ENCODE measurements at regions not wholly inside any gene's neighbourhood (a gene's known extent, or its start where the extent isn't known, plus 50 kb on each side); places are given as distances from the start of the nearest gene placed in this dataset.
A peak's percentile ranks its signal among the peaks of the same experiment; 100 is the strongest.
"Not testable (repeated sequence)": the region's sequence is repeated elsewhere in the genome, so short reads cannot be mapped to it uniquely, and the experiment has no call there.

DNA sequence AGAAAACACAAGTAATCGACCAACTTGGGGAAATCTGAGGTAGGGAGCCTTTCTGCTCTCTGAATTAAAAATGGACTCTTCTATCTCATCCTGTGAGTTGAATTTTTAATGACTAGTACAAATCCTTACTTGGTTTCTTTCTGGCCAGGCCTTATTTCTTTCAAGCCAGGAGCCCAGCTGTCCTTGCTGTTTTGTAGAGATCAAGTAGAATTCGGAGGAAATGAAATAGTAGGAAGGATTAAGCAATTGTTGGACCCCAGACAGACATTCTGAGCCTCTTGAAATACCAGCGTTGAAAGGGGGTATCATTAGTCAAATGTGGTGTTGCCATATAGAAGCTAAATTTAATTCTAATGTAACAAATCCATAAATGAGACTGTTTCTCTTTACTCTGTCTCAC is 53.7 kb upstream of the SMIM15 start:
- FAIRE-seq (no peak), DNase-seq (ENCODE audit: low spot score) (no peak)

DNA sequence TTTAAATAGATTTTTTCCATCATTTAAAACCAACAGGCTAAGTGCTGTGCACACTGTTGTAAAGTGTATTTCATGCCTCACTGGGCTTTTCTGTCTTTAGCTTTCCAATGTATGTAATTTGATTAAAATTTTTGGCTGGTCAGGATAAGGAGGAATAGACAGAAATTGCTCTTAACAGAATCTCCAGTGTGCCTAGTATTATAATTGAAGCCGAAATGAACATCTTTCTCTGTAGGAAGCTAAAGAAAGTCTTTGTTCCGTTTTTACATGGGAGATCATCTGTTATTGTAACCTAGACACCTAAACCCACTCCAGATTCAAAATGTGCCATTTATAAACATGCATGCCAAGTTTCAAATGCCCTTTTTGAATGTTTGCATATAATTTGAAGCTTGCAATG is 54.5 kb upstream of the SMIM15 start:
- DNase-seq (ENCODE audit: low spot score): no peak
- FAIRE-seq: no peak

DNA sequence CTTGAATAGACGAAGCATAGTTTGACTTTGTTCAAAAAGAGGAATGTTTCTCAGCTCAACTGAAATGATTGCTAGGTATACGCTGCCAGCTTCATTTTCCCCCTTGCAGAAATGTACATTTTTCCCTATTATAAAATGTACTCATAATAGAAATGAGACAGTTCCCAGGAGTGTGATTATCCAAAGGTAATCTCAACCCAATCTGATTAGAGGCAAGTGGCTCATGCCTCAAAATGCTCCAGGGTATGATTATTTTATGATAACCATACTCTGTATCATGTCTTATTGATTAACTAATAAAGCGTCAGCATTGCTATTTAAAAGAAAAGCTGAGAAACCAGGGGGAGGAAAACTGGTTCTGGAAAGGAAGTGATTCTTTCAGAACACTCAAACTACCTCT is 54.9 kb upstream of the SMIM15 start:
- no peak for DNase-seq (ENCODE audit: low spot score)
- FAIRE-seq: no peak

DNA sequence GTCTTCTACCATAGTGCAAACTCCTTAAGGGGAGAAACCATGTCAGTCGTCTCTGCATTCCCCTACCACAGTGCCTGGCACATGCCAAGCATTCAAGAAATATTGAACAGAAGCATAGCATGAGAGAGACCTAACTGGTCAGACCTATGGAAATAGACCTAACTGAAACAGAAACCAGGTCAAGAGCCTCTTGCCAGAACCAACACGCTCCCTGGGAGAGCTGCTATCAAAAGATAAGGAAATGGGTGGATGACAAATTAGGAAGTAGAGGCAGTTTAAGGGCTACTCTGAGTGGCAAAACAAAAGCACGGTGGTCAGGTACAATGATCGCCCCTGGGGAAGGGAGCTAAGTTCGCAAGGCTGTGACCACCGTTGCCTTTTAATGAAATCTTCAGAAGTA is 66.0 kb upstream of the SMIM15 start:
- FAIRE-seq: no peak
- no peak for DNase-seq (ENCODE audit: low spot score)

DNA sequence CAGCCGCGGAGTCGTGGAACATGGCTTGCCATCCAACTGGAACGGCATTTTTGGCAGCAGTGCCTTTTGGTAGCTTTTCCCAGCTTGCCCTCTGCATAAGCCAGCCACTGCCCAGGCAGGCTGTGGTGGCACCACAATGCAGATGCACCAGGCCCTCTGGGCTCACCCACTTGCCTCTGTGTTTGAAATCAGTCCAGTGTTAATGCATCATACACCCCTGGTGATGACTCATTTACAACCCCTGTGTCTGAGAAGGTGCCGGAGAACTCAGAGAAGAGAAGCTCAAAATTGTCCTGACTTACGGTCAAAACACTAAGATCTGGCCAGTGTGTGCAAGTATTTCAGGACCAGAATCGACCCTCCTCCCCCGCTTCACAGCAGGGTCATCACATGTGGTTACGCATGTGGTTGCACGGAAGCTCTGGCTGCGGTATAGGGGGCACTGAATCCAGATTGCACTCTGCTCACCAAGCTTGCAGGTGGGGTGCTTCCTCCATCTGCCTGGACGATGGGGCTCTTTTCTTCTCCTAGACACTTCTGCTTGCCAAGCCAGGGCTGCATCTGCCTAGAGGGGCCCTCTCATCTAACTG is 66.5 kb upstream of the SMIM15 start:
- peak; percentile 68 for FAIRE-seq
- peak; percentile 53 for DNase-seq (ENCODE audit: low spot score)

DNA sequence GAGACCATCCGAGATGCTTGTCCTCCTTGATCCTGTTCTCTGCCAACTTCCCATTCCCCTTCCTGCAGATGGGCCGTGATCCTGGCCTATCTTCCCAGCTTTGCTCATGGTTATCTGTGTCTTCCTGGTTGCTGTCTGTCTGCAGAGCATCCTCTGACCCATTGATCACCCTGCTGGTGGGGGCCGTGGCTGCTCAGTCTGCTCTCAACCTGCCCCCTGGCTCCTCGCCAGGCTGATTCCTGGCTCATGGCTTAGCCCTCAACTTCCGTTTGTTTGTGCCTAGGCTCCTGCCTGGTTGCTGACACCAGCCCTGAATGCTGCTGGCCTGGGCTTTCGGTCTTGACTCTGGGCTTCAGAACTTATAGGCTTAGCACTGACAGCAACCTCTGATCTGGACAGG is 67.1 kb upstream of the SMIM15 start:
- DNase-seq (ENCODE audit: low spot score) (peak; percentile 20), FAIRE-seq (no peak)

DNA sequence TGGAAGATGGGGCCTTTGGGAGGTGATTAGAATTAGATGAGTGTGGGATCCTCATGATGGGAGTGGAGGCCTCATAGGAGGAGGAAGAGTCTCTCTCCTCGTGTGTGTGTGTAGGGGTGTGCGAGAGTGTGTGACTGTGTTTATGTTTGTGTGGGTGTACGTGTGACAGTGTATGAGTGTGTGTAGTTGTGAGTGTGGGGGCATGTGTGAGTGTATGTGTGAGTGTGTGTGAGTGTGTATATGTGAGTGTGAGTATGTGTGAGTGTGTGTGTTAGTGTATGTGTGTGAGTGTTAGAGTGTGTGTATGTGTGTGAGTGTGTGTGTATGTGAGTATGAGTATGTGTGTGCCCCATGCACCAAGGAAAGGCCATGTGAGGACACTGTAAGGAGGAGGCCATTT is 68.2 kb upstream of the SMIM15 start:
- FAIRE-seq (peak; percentile 97), DNase-seq (ENCODE audit: low spot score) (no peak)

DNA sequence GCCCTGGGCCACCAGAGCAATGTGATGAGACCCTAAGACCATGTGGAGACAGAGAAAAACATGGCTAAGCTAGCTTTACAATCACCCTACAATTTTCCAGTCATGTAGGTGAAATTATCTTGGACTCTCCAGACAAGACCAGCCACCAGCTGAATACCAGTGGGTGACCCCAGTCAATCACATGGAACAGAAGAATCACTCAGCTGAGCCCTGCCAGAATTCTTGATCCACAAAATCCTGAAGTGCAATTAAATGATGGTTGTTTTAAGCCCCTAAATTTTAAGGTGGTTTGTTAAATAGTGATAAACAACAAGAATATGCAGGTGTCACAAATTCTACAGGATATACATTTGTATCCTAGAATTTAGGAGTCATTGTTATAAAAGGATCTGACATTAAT is 69.5 kb upstream of the SMIM15 start:
- DNase-seq (ENCODE audit: low spot score) (no peak), FAIRE-seq (no peak)

DNA sequence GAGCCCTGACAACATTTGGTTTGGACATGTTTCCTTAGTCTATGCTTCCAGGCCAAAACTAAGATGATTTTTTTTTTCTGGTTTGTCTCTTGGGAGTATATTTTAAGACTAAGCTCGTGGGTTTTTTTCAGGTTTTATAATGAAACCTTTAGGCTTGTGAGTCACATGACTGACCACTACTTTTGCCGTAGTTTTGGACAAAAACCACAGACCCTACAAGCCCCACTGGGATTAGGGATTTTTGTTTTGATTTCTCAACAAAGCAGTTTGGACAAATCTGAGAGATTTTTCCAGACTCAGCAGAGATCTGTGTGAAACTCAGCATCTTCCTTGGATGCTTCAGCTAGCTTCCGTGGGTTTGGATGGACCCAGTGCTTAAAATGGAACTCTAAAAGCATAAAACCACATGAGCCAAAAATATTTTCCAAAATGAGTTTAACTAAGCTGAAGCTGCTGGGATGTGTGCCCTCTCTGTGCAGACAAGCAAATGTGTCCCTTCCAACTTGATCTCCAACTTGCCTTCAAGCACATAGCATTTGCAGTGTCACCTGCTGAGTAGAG is 70.3 kb upstream of the SMIM15 start:
- no peak for DNase-seq (ENCODE audit: low spot score)
- FAIRE-seq: no peak

DNA sequence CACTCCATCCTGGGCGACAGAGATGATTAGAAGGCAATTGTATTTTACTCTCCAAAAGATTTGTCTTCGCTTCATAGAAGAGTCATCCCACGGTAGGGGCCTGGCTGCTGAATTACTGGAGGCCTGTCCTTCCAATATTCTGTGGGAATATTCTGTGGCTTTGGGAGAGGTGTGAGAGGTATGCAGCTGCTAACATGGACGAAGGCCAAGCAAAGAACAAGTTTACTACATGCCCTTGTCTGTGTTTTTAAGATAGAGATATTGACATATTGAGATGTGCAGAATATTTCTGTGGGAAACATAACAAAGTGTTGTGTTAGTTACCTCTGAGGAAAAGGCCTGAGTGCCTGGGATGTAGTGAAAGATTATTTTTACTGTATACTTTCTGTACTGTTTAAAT is 71.8 kb upstream of the SMIM15 start:
- FAIRE-seq (no peak), DNase-seq (ENCODE audit: low spot score) (no peak)

DNA sequence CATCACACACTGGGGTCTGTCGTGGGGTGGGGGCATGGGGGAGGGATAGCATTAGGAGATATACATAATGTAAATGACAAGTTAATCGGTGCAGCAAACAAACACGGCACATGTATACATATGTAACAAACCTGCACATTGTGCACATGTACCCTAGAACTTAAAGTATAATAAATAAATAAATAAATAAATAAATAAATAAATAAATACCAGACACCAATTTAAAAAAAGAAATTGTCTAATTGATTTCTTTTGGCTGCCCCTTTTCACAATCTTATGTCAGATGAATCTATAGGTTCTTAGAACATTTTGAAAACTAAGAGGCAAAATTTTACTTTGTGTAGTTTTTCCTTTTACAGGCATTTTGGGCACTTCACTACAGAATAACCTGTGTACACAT is 74.4 kb upstream of the SMIM15 start:
- FAIRE-seq; DNase-seq (ENCODE audit: low spot score): not testable (repeated sequence)

DNA sequence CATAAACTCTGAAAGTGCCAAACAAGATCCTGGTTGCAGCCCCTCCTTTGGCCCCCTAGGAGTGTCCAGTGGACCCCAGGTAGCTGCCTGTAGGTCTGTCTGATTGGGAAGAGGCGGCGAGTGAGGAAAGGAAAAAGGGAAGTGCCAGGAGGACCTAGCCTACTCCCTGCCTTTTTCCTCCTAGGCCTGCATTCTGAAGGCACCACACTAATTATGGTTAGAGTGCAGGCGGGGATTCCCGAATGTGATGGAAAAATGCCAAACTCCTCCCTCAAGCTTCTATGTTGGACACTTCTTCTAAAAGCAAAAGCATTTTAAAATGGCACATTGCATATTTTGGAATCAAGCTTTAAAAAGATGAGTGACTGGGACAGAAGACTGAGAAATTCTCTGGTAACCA is 83.2 kb upstream of the SMIM15 start:
- FAIRE-seq: no peak
- no peak for DNase-seq (ENCODE audit: low spot score)

DNA sequence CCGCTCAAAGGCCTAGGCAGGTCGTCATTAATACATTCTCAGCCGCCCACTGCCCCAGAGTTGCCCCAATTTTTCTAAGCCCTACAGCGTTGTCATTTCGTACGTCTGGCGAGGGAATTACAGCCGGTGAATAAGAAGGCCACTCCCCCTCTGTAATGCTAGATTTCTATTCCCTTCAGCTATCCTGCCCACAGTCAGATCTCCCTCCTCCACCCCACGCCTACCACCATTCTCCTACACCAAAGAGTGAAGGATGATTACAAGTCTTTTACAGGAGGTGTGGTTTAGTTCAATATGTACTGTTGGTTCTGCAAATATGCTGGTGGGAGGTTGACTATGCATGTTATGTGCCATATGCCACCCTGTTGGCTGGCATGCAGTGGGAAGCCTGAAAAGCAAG is 83.7 kb upstream of the SMIM15 start:
- no peak for FAIRE-seq
- no peak for DNase-seq (ENCODE audit: low spot score)

DNA sequence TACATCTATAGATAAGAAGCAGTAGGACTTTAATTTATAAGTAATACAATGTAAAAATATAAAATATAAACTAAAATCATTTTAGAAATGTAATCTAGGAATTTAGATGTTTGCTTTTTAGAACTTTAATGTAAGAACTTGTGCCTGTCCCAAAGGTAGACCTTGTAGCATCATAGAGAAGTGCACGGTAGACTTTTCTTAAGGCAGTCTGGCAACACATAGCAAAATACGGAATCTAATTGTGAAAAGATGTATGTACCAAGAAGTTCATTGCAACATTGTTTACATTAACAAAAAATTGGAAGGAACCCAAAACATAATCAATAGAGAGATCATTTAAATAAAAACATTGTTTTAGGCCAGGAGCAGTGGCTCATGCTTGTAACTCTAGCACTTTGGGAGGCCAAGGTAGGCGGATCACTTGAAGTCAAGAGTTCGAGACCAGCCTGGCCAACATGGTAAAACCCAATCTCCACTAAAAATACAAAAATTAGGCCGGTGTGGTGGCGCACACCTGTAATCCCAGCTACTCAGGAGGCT is 84.6 kb upstream of the SMIM15 start:
- DNase-seq (ENCODE audit: low spot score): no peak
- FAIRE-seq: no peak

DNA sequence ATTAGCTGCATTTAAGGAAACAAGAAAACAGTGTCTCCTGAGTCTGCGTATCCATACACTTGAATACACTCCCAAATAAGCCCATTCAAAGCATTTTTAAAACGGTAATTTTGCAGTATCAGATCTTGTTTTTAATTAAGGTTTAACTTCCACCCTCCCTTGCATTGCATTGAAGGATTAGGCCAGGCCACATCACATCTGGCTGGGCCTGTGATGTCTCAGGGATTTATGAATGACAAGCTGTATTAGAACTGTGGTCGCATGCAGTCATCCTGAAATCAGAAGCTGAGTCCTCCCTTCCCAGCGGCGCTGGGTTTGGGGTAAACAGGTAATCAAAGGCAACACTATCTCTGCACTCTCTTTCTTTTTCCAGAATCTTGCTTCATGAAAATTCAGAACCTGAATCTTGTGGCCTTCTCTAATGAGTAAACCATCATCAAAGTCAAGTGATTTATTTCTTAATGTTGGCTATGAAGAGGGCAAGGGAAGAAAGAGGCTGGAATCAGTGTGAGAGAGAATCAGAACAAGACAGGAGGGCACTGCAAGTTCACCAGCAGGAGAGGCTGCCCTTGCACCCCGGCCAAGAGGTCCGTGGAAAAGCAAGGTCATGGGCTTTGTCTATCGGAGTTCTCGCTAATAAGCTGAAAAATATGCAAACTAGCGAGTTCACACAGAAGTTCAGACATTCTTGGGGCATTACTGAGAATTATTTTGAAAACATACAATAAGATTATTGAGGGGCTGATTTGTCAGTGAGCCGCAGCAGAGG is 80.0 kb upstream of the ZSWIM6 start:
- FAIRE-seq (no peak), DNase-seq (ENCODE audit: low spot score) (no peak)

DNA sequence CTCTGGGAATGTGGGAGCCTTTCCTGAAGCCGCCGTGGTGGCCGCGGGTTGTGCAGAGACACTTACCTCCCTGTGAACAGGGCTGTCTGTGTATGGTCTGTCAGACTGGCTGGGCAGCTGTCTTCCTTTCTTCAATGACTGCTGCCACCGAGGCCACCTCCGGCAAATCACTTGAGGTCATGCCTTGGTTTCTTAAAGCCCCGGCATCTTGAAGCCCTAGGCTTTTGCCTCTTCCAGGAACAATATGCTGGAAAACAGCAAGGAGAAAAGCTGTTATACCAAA is 79.5 kb upstream of the ZSWIM6 start:
- DNase-seq (ENCODE audit: low spot score): no peak
- no peak for FAIRE-seq

DNA sequence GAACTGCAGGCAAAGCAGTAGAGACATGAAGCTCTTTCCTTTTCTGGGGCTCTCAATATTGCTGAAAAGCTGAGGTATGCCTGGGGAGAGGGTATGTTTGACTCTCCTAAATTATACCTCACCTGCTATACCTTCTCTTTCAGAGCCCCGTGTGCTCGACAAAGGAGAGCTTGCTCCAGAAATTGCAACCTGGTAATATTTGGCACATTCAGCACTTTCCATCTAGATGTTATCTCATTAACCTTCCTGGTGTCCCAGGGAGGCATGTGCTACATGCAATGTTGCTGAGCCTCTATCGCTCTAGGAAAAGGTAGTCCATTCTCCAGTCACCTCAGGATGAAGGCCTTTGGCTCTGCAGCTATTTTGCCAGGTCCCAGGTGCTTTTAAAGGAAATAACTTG is 78.5 kb upstream of the ZSWIM6 start:
- FAIRE-seq (no peak), DNase-seq (ENCODE audit: low spot score) (no peak)

DNA sequence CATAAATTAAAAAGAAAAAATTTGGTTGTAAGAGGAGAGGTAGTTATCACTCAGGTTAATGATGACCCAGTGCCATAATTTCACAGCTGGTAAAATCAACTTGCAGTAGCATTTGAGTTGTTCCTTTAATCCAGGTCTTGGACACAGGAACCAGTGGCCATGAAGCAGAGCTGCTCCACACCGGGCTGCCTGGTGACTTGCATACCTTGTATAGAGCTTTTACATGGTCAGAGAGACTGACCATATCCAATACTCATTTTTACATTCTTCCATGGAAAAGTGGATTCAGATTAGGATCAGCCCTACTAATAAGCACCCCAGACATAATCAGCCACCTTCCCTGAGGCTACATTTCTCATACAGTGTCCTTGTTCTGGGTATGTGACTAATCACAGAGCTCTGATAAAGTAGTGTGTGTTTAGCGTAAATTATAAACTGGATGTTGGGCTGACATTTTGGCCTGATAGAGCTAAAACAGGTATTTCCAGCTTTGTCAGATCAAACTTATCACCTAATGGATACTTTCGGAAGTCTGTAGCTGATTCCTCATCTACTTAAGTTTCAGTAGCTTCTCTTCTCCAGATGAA is 77.0 kb upstream of the ZSWIM6 start:
- FAIRE-seq: no peak
- DNase-seq (ENCODE audit: low spot score): no peak

DNA sequence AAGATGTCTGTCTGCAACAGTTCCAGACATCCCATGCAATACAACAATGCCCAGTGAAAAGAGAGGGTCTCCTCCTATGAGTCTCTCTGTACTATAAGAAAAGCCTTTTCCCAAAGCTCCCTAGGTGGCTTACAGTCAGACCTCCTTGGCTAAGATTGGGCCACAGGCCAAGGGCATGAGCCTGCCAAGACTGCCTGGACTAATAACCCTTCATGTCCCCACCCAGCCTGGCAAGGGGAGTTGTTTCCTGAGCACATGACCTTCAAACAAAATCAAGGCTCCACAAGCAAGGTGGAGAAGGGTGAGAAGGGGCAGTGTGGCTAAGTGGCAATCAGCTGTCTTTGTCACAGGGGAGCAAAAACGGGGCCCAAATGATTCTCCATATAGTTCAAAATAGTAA is 75.6 kb upstream of the ZSWIM6 start:
- DNase-seq (ENCODE audit: low spot score) (no peak), FAIRE-seq (no peak)

DNA sequence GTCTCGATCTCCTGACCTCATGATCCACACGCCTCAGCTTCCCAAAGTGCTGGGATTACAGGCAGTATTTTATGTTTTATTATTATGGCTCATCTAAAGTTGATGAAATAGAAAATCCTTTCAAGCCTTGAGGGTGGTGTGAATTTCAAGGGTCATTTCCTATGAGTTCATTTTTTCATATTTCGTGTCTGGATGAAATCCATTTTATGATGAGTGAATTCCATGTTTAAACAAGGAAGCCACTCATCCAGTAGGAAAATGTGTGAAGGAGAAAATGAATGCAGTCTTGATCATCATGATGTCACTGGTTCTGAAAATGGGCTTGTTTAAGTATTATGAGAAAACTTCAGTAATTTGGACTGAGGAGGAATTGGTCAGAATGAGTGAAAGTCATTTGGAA is 74.6 kb upstream of the ZSWIM6 start:
- FAIRE-seq (no peak), DNase-seq (ENCODE audit: low spot score) (no peak)

DNA sequence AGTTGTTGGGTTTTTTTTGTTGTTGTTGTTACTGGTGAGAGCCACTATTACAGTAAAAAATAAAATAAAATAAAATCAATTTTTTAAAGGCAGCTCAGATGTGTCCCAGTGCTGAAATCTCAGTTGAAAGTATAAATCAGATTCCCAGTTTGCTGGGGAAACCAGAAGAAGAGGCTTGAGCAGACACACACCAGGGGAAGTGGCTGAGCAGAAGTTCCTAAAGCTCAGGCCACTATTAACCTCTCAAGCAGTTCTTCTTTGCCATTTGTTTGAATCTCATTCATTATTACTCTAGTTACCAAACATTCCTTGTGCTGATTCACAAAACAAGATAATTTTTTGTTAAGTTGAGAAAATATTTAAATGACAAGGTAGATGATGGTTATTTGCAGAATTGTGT is 70.9 kb upstream of the ZSWIM6 start:
- FAIRE-seq (no peak), DNase-seq (ENCODE audit: low spot score) (no peak)

DNA sequence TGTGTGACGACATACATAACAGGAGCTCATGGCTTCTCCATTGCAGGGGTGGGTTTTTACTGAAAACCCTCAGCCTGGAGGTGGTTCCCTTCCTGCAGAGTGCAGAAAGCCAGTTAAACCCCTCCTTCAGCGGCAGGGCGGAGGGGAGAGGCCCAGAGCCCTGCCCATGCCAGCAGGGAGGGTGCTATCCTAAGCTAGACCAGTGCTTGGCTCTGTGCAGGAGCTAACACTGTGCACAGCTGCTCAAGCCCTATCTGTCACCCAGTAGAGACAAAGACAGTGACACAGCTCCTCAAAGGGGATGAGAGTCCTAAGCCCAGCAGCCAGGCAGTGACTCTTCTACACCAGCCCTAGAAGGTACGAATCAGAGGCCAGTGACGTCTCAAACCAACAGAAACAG is 70.0 kb upstream of the ZSWIM6 start:
- FAIRE-seq (no peak), DNase-seq (ENCODE audit: low spot score) (no peak)

DNA sequence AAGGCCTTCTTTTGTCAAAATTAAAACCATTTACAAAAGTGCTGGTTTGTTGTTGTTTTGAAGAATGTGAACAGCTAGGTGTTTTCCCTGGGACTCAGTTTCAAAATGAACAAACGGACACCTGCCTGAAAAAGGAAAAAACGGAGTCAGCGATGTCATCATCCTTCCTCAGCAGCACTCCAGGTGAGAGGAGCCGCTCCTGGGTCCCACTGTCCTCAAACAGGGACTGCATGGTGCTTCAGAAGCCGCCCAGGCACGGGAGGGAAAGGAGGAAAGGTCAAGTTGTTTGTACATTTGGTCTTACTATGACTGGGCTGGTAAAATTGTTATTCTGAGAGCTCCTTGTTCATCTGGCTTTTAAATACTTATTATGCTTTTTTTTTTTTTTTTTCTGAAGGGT is 69.0 kb upstream of the ZSWIM6 start:
- DNase-seq (ENCODE audit: low spot score): no peak
- no peak for FAIRE-seq

Data from urothelium cell line (cell line).